GM12873 (cell line): ENCODE measurements at regions not wholly inside any gene's neighbourhood (a gene's known extent, or its start where the extent isn't known, plus 50 kb on each side); places are given as distances from the start of the nearest gene placed in this dataset.

Experiments
- CTCF ChIP-seq: IDR thresholded peaks from 2 replicates; pipeline ENCODE4 v1.5.1; 2012; ENCODE audit warnings: low read depth, mild to moderate bottlenecking, moderate library complexity, low read length, control low read depth; ENCODE audit not compliant: insufficient read depth; ENCODE audit errors: missing control alignments

- TF ChIP-seq CTCF: no peak
Measured at GRCh38 chr3:117700573-117701360, 991.2 kb downstream of the TUSC7 start.

GRCh38 chr3:117705011-117705410 lies 995.4 kb downstream of the TUSC7 start:
- TF ChIP-seq CTCF: no peak

GRCh38 chr3:117706037-117706436 lies 996.5 kb downstream of the TUSC7 start:
- no peak for TF ChIP-seq CTCF

GRCh38 chr3:117706756-117707155 lies 997.2 kb downstream of the TUSC7 start:
- no peak for TF ChIP-seq CTCF

- TF ChIP-seq CTCF: no peak
Measured at GRCh38 chr3:117708601-117709000, 999.0 kb downstream of the TUSC7 start.

- no peak for TF ChIP-seq CTCF
Measured at GRCh38 chr3:117709108-117709507, 999.5 kb downstream of the TUSC7 start.

GRCh38 chr3:117710501-117710900 lies 1000.9 kb downstream of the TUSC7 start:
- TF ChIP-seq CTCF: no peak
